HepG2 (cell line): ENCODE measurements at regions not wholly inside any gene's neighbourhood (a gene's known extent, or its start where the extent isn't known, plus 50 kb on each side); places are given as distances from the start of the nearest gene placed in this dataset.

Source experiments
- PHF21A ChIP-seq: sonication (generic); formaldehyde crosslinking; IDR thresholded peaks from 2 replicates; pipeline ENCODE4 v1.5.0; 2020; ENCODE audit warnings: mild to moderate bottlenecking, missing genetic modification reagents
- TBX2 ChIP-seq: sonication (generic); formaldehyde crosslinking; IDR thresholded peaks from 2 replicates; pipeline ENCODE4 v1.5.0; 2020; ENCODE audit warnings: missing genetic modification reagents, mild to moderate bottlenecking, borderline replicate concordance
- TCF7 ChIP-seq: sonication (generic); IDR thresholded peaks from 2 replicates; pipeline ENCODE4 v1.6.1; 2016; ENCODE audit warnings: antibody characterized with exemption, low read depth
- TOPORS ChIP-seq: sonication (generic); formaldehyde crosslinking; IDR thresholded peaks from 2 replicates; pipeline ENCODE4 v1.8.0; 2023; ENCODE audit warnings: mild to moderate bottlenecking, missing genetic modification reagents
- ZNF383 ChIP-seq: sonication (generic); formaldehyde crosslinking; IDR thresholded peaks from 2 replicates; pipeline ENCODE4 v1.4.0; 2020; ENCODE audit warnings: missing genetic modification reagents, mild to moderate bottlenecking, borderline replicate concordance
- ZNF430 ChIP-seq: sonication (generic); formaldehyde crosslinking; IDR thresholded peaks from 2 replicates; pipeline ENCODE4 v1.9.0; 2021; ENCODE audit warnings: mild to moderate bottlenecking, missing genetic modification reagents
- ZNF451 ChIP-seq: sonication (generic); formaldehyde crosslinking; IDR thresholded peaks from 2 replicates; pipeline ENCODE4 v1.5.0; 2020; ENCODE audit warnings: mild to moderate bottlenecking, missing genetic modification reagents
- ZNF724P ChIP-seq: sonication (generic); formaldehyde crosslinking; IDR thresholded peaks from 2 replicates; pipeline ENCODE4 v1.8.0; 2022; ENCODE audit warnings: missing genetic modification reagents, borderline replicate concordance
- ZNF746 ChIP-seq: sonication (generic); formaldehyde crosslinking; IDR thresholded peaks from 2 replicates; pipeline ENCODE4 v1.8.0; 2022; ENCODE audit warnings: mild to moderate bottlenecking, missing genetic modification reagents
- TF ChIP-seq, protein P1 (sequence below): sonication (generic); formaldehyde crosslinking; IDR thresholded peaks from 2 replicates; pipeline ENCODE4 v1.5.1; 2020; ENCODE audit warnings: mild to moderate bottlenecking, missing genetic modification reagents, borderline replicate concordance
- TF ChIP-seq, protein P2 (sequence below): sonication (generic); formaldehyde crosslinking; IDR thresholded peaks from 2 replicates; pipeline ENCODE4 v1.8.1; 2022; ENCODE audit warnings: low read depth, mild to moderate bottlenecking, missing genetic modification reagents
- TF ChIP-seq, protein P3 (sequence below): sonication (generic); formaldehyde crosslinking; IDR thresholded peaks from 2 replicates; pipeline ENCODE4 v1.8.1; 2023; ENCODE audit warnings: mild to moderate bottlenecking, moderate library complexity, missing genetic modification reagents

DNA sequence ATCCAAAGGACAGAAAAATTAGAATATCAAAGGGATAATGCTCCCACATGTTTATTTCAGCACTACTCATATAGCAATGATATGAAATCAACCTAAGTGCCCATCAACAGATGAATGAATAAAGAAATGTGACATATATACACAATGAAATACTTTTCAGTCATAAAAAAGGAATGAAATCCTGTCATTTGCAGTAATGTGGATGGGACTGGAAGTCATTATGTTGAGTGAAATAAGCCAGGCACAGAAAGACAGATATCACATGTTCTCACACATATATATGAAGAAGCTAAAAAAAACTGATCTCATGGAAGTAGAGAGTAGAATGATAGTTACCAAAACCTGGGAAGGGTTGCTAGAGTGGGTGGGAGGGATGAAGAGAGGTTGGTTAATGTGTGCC is 135.7 kb downstream of the IBTK start (continued):
- TF ChIP-seq, protein P1, sequence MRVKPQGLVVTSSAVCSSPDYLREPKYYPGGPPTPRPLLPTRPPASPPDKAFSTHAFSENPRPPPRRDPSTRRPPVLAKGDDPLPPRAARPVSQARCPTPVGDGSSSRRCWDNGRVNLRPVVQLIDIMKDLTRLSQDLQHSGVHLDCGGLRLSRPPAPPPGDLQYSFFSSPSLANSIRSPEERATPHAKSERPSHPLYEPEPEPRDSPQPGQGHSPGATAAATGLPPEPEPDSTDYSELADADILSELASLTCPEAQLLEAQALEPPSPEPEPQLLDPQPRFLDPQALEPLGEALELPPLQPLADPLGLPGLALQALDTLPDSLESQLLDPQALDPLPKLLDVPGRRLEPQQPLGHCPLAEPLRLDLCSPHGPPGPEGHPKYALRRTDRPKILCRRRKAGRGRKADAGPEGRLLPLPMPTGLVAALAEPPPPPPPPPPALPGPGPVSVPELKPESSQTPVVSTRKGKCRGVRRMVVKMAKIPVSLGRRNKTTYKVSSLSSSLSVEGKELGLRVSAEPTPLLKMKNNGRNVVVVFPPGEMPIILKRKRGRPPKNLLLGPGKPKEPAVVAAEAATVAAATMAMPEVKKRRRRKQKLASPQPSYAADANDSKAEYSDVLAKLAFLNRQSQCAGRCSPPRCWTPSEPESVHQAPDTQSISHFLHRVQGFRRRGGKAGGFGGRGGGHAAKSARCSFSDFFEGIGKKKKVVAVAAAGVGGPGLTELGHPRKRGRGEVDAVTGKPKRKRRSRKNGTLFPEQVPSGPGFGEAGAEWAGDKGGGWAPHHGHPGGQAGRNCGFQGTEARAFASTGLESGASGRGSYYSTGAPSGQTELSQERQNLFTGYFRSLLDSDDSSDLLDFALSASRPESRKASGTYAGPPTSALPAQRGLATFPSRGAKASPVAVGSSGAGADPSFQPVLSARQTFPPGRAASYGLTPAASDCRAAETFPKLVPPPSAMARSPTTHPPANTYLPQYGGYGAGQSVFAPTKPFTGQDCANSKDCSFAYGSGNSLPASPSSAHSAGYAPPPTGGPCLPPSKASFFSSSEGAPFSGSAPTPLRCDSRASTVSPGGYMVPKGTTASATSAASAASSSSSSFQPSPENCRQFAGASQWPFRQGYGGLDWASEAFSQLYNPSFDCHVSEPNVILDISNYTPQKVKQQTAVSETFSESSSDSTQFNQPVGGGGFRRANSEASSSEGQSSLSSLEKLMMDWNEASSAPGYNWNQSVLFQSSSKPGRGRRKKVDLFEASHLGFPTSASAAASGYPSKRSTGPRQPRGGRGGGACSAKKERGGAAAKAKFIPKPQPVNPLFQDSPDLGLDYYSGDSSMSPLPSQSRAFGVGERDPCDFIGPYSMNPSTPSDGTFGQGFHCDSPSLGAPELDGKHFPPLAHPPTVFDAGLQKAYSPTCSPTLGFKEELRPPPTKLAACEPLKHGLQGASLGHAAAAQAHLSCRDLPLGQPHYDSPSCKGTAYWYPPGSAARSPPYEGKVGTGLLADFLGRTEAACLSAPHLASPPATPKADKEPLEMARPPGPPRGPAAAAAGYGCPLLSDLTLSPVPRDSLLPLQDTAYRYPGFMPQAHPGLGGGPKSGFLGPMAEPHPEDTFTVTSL (CRISPR knock-in tag): no peak
- TF ChIP-seq, protein P2, sequence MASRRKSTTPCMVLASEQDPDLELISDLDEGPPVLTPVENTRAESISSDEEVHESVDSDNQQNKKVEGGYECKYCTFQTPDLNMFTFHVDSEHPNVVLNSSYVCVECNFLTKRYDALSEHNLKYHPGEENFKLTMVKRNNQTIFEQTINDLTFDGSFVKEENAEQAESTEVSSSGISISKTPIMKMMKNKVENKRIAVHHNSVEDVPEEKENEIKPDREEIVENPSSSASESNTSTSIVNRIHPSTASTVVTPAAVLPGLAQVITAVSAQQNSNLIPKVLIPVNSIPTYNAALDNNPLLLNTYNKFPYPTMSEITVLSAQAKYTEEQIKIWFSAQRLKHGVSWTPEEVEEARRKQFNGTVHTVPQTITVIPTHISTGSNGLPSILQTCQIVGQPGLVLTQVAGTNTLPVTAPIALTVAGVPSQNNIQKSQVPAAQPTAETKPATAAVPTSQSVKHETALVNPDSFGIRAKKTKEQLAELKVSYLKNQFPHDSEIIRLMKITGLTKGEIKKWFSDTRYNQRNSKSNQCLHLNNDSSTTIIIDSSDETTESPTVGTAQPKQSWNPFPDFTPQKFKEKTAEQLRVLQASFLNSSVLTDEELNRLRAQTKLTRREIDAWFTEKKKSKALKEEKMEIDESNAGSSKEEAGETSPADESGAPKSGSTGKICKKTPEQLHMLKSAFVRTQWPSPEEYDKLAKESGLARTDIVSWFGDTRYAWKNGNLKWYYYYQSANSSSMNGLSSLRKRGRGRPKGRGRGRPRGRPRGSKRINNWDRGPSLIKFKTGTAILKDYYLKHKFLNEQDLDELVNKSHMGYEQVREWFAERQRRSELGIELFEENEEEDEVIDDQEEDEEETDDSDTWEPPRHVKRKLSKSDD (CRISPR knock-in tag): no peak
- TF ChIP-seq, protein P3, sequence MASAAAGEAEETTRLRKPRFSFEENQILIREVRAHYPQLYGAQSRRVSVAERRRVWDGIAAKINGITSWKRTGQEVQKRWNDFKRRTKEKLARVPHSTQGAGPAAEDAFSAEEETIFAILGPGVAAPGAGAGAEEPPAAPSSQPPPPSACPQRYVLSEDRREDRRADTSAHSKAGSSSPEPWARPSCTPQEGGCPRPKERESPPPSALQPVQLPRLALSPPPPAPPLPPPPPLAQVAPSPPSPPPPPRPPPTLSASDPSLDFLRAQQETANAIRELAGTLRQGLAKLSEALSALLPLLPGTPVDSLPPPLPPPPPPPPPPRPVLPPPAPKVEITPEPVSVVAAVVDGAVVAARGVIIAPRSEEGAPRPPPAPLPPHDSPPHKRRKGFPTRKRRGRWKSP (CRISPR knock-in tag): no peak
- TF ChIP-seq ZNF746 (CRISPR knock-in tag) (no peak), TCF7 (no peak), ZNF724P (CRISPR knock-in tag) (no peak), ZNF451 (CRISPR knock-in tag) (no peak), TOPORS (CRISPR knock-in tag) (no peak), PHF21A (CRISPR knock-in tag) (no peak), ZNF430 (CRISPR knock-in tag) (no peak), ZNF383 (CRISPR knock-in tag) (no peak), TBX2 (CRISPR knock-in tag) (no peak)
